ENCODE measurements at regions not wholly inside any gene's neighbourhood (a gene's known extent, or its start where the extent isn't known, plus 50 kb on each side); places are given as distances from the start of the nearest gene placed in this dataset.
"Not testable (repeated sequence)": the region's sequence is repeated elsewhere in the genome, so short reads cannot be mapped to it uniquely, and the experiment has no call there.

GRCh38 chr3:68523330-68523729 lies 409.0 kb downstream of the TAFA4 start:
- no peak for TF ChIP-seq TCF4 (CRISPR knock-in tag; IDR thresholded peaks at IDR 0.05; ENCODE audit: borderline replicate concordance)
- no peak for TF ChIP-seq ZNF8 (CRISPR knock-in tag; IDR thresholded peaks at IDR 0.05)
- TF ChIP-seq, protein P1, sequence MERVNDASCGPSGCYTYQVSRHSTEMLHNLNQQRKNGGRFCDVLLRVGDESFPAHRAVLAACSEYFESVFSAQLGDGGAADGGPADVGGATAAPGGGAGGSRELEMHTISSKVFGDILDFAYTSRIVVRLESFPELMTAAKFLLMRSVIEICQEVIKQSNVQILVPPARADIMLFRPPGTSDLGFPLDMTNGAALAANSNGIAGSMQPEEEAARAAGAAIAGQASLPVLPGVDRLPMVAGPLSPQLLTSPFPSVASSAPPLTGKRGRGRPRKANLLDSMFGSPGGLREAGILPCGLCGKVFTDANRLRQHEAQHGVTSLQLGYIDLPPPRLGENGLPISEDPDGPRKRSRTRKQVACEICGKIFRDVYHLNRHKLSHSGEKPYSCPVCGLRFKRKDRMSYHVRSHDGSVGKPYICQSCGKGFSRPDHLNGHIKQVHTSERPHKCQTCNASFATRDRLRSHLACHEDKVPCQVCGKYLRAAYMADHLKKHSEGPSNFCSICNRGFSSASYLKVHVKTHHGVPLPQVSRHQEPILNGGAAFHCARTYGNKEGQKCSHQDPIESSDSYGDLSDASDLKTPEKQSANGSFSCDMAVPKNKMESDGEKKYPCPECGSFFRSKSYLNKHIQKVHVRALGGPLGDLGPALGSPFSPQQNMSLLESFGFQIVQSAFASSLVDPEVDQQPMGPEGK (CRISPR knock-in tag; IDR thresholded peaks at IDR 0.05; ENCODE audit: borderline replicate concordance): no peak
- TF ChIP-seq ZC3H10 (CRISPR knock-in tag; IDR thresholded peaks at IDR 0.05): no peak
- no peak for TF ChIP-seq CREB5 (CRISPR knock-in tag; IDR thresholded peaks at IDR 0.05; ENCODE audit: low read depth)
- no peak for TF ChIP-seq GLIS3 (CRISPR knock-in tag; IDR thresholded peaks at IDR 0.05)
- TF ChIP-seq ESRRG (CRISPR knock-in tag; IDR thresholded peaks at IDR 0.05): no peak
- no peak for TF ChIP-seq ZNF565 (CRISPR knock-in tag; conservative IDR thresholded peaks at IDR 0.05; ENCODE audit: low read depth)
- no peak for TF ChIP-seq ISL1 (CRISPR knock-in tag; IDR thresholded peaks at IDR 0.05)
- no peak for TF ChIP-seq PPARA (CRISPR knock-in tag; IDR thresholded peaks at IDR 0.05; ENCODE audit: borderline replicate concordance)
- no peak for TF ChIP-seq TOX (CRISPR knock-in tag; IDR thresholded peaks at IDR 0.05; ENCODE audit: borderline replicate concordance)
- no peak for TF ChIP-seq ZFP3 (CRISPR knock-in tag; IDR thresholded peaks at IDR 0.05)
- TF ChIP-seq, protein P2, sequence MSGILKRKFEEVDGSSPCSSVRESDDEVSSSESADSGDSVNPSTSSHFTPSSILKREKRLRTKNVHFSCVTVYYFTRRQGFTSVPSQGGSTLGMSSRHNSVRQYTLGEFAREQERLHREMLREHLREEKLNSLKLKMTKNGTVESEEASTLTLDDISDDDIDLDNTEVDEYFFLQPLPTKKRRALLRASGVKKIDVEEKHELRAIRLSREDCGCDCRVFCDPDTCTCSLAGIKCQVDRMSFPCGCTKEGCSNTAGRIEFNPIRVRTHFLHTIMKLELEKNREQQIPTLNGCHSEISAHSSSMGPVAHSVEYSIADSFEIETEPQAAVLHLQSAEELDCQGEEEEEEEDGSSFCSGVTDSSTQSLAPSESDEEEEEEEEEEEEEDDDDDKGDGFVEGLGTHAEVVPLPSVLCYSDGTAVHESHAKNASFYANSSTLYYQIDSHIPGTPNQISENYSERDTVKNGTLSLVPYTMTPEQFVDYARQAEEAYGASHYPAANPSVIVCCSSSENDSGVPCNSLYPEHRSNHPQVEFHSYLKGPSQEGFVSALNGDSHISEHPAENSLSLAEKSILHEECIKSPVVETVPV (CRISPR knock-in tag; IDR thresholded peaks at IDR 0.05): no peak
- no peak for TF ChIP-seq CSDC2 (CRISPR knock-in tag; IDR thresholded peaks at IDR 0.05)
- no peak for ATAC-seq

- ATAC-seq: no peak
- TF ChIP-seq, protein P3, sequence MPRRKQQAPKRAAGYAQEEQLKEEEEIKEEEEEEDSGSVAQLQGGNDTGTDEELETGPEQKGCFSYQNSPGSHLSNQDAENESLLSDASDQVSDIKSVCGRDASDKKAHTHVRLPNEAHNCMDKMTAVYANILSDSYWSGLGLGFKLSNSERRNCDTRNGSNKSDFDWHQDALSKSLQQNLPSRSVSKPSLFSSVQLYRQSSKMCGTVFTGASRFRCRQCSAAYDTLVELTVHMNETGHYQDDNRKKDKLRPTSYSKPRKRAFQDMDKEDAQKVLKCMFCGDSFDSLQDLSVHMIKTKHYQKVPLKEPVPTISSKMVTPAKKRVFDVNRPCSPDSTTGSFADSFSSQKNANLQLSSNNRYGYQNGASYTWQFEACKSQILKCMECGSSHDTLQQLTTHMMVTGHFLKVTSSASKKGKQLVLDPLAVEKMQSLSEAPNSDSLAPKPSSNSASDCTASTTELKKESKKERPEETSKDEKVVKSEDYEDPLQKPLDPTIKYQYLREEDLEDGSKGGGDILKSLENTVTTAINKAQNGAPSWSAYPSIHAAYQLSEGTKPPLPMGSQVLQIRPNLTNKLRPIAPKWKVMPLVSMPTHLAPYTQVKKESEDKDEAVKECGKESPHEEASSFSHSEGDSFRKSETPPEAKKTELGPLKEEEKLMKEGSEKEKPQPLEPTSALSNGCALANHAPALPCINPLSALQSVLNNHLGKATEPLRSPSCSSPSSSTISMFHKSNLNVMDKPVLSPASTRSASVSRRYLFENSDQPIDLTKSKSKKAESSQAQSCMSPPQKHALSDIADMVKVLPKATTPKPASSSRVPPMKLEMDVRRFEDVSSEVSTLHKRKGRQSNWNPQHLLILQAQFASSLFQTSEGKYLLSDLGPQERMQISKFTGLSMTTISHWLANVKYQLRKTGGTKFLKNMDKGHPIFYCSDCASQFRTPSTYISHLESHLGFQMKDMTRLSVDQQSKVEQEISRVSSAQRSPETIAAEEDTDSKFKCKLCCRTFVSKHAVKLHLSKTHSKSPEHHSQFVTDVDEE (CRISPR knock-in tag; IDR thresholded peaks at IDR 0.05): no peak
- TF ChIP-seq ARNTL (CRISPR knock-in tag; IDR thresholded peaks at IDR 0.05; ENCODE audit: borderline replicate concordance, low read depth) (no peak), ZFP3 (CRISPR knock-in tag; IDR thresholded peaks at IDR 0.05) (no peak)
Observed at GRCh38 chr3:68515237-68515636, 417.1 kb downstream of the TAFA4 start.

DNA sequence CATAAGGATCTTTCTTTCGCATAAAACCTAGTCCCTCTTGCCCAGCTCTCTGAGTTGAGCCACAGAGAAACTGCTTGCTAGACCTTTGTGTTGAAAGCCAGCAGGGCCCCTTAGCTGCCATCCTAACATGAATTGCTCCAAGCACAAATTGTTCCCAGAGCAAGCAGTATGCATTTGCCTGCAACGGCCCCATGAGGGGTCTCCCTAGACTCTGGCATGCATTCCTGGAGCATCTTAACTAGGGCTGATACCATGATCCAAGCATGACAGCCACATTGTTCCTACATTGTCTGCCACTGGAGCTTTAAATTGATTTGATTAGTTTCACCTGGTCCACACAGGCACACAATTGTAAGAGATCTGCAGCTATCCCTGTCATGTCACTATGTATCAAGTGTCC lies 428.1 kb downstream of the TAFA4 start:
- no peak for TF ChIP-seq CREB5 (CRISPR knock-in tag; IDR thresholded peaks at IDR 0.05; ENCODE audit: low read depth)
- no peak for TF ChIP-seq SNAI2 (CRISPR knock-in tag; IDR thresholded peaks at IDR 0.05)
- no peak for TF ChIP-seq CSDC2 (CRISPR knock-in tag; IDR thresholded peaks at IDR 0.05)
- TF ChIP-seq RARB (CRISPR knock-in tag; IDR thresholded peaks at IDR 0.05): no peak
- no peak for ATAC-seq

DNA sequence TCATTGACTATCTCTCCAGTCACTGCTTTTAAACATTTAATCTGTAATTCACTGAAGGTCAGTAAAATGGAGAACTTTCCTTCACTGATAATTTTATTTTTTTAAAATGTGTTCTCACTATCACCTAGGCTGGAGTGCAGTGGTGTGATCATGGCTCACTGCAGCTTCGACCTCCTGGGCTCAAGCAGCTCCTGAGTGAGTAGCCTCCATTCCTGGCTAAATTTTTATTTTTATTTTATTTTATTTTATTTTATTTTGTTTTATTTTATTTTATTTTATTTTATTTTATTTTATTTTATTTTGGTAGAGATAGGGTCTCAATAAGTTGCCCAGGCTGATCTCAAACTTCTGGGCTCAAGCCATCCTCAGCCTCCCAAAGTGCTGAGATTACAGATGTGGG lies 446.5 kb downstream of the TAFA4 start:
- not testable (repeated sequence) for ATAC-seq

- no peak for ATAC-seq
- TF ChIP-seq ZNF8 (CRISPR knock-in tag; IDR thresholded peaks at IDR 0.05) (no peak), ZNF70 (CRISPR knock-in tag; IDR thresholded peaks at IDR 0.05) (no peak), POU6F1 (CRISPR knock-in tag; IDR thresholded peaks at IDR 0.05; ENCODE audit: borderline replicate concordance, low read depth) (no peak), PPARA (CRISPR knock-in tag; IDR thresholded peaks at IDR 0.05; ENCODE audit: borderline replicate concordance) (no peak), SNAI2 (CRISPR knock-in tag; IDR thresholded peaks at IDR 0.05) (no peak), ZFP3 (CRISPR knock-in tag; IDR thresholded peaks at IDR 0.05) (no peak), ARNTL (CRISPR knock-in tag; IDR thresholded peaks at IDR 0.05; ENCODE audit: borderline replicate concordance, low read depth) (no peak)
- TF ChIP-seq, protein P3 (CRISPR knock-in tag; IDR thresholded peaks at IDR 0.05): no peak
Observed at GRCh38 chr3:68485051-68485450, 447.3 kb downstream of the TAFA4 start.

Data from SK-N-SH treated with all-trans-retinoic acid at 6 μM for 48 hours (cell line).